ENCODE measurements at regions not wholly inside any gene's neighbourhood (a gene's known extent, or its start where the extent isn't known, plus 50 kb on each side); places are given as distances from the start of the nearest gene placed in this dataset.

DNA sequence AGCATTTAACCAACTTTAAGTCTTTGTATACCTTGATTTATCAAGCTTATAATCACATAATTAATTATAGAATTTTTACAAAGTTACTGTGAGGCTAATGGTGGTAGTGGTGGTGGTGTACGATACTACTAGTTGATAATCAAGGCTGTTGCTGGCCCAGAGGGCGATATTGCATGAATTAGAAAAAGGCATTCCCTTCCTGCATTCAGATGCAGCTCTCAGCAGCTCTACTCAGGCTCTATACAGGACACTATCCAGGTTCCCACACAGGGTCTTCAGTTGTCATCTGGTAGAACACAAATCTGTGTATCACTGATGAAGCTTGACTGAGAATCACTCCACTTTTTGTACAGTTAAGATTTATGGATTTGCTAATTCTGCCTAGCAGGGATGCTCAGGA lies 562.8 kb upstream of the C9orf72 start:
- TF ChIP-seq POU5F1 (IDR thresholded peaks at IDR 0.05; ENCODE audit: low read depth, low read length) (no peak), POLR2A (IDR thresholded peaks at IDR 0.05; ENCODE audit: control extremely low read depth in 1 of 2, low read depth in 2 of 2, low read length in 2 of 2) (no peak), EP300 (IDR thresholded peaks at IDR 0.05; ENCODE audit: borderline replicate concordance in 1 of 2, low read depth in 2 of 2, low read length in 2 of 2) (no peak)
- TF ChIP-seq, protein P1, sequence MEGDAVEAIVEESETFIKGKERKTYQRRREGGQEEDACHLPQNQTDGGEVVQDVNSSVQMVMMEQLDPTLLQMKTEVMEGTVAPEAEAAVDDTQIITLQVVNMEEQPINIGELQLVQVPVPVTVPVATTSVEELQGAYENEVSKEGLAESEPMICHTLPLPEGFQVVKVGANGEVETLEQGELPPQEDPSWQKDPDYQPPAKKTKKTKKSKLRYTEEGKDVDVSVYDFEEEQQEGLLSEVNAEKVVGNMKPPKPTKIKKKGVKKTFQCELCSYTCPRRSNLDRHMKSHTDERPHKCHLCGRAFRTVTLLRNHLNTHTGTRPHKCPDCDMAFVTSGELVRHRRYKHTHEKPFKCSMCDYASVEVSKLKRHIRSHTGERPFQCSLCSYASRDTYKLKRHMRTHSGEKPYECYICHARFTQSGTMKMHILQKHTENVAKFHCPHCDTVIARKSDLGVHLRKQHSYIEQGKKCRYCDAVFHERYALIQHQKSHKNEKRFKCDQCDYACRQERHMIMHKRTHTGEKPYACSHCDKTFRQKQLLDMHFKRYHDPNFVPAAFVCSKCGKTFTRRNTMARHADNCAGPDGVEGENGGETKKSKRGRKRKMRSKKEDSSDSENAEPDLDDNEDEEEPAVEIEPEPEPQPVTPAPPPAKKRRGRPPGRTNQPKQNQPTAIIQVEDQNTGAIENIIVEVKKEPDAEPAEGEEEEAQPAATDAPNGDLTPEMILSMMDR (IDR thresholded peaks at IDR 0.05; ENCODE audit: control extremely low read depth in 1 of 3, insufficient read depth in 1 of 3, low read depth in 1 of 3, low read length in 3 of 3): no peak
- TF ChIP-seq, protein P2, sequence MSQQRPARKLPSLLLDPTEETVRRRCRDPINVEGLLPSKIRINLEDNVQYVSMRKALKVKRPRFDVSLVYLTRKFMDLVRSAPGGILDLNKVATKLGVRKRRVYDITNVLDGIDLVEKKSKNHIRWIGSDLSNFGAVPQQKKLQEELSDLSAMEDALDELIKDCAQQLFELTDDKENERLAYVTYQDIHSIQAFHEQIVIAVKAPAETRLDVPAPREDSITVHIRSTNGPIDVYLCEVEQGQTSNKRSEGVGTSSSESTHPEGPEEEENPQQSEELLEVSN (IDR thresholded peaks at IDR 0.05): no peak
